GM18868 (cell line): ENCODE measurements at regions not wholly inside any gene's neighbourhood (a gene's known extent, or its start where the extent isn't known, plus 50 kb on each side); places are given as distances from the start of the nearest gene placed in this dataset.
"Not testable (repeated sequence)": the region's sequence is repeated elsewhere in the genome, so short reads cannot be mapped to it uniquely, and the experiment has no call there.

Source experiments
- ATAC-seq: cut with Tn5 transposase; IDR thresholded peaks from one replicate; pipeline ENCODE4 v1.9.1; 2021; ENCODE audit warnings: mild to moderate bottlenecking, moderate library complexity; ENCODE audit not compliant: unreplicated experiment

DNA sequence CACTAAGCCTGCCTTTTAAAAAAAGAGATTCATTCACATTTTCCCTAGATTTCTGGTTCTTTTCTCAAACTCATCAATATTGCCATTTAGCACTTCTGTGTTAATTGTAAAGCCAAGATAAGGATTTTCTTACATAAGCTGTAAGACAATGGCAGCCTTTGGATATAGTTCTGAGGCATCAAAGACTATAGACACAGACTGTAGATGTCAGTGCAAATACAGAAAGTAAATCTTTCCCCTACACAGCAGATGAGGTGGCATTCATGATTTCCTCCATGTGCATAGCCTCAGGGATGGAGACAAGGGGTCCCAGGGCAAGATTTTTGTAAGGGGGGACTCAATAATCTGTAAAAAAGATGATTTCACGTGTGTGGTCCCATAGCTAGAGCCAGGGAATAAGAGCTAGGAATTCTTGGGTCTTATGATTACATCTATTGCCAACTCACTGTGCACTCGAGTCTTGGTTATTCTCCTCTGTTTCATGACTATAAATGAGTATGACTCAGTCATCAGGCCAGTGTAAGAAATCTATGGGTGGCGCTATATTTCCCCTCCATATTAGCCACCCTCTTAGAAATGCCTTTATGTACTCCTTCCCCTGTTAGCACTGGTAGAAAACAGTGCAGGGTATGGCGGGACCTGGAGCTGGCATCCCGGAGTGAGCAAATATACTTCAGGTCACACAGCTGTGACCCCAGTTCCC is 207.5 kb downstream of the EXOC5 start:
- ATAC-seq, result no peak

DNA sequence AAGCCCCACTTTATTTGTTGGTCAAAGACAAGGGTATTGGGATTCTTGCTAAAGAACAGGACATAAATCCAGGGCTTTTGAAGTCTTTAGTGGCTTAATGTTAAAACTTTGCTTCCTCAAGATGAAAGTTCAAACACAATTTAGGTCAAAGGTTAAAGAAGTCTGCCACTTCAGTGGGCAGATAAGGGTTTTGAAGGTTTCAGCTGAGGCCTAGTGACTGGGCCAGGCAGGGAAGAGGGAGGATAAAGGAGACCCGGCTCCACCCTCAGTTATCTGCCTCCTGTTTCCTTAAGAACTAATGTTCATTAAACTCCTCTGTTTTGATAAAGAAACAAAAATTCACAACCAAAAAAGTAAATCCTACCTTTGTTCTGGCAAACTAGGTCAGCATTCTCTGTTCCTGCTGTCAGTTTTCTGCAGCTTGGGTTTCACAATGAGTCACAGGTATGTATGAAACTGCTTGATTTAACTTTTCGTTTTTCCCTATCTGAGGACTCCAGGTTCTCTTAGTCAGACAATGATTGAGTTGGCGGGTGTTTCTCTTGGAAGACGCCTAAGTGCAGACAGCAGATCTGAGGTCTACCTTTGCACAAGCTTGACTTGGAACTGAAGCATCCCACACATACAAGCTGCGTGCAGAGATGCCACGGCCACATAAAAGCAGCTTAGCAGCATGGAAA is 208.3 kb downstream of the EXOC5 start:
- ATAC-seq, result peak; percentile 95

DNA sequence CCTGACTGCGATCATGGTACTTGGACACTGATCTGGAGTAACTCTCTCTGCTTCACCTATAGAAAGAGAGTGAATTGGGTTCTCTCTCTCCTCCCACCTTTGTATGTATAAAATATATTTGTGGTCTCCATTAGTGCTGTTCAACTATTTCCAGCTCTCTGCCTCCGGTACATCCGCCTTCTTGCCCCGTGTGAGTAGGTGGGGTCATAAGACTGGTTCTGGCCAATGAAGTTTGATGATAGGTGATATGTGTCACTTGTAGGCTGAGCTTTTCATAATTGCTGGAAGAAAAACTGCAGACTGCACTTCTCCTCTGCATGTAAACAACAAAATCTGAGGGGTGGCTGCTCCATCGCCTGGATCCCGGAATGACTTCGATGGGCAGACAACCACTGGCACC is 210.4 kb downstream of the EXOC5 start:
- no peak for ATAC-seq

DNA sequence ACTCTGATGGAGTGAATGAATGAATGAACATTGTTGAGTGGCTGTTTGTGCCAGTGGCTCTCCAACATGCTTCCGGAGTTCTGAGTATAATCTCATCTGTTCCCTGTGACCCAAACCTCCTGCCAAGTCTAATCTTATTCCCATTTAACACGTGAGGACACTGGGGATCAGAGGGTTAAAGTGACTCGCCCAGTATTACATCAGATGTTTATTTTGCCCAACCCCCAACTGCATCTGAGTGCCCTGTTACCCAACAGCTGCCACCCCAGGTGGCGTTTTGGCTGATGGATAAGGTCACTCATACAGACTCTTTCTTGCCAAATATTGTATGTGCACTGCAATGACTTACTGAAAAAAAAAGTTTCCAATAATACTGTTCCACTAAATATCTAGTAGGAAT is 210.9 kb downstream of the EXOC5 start:
- ATAC-seq, result no peak

DNA sequence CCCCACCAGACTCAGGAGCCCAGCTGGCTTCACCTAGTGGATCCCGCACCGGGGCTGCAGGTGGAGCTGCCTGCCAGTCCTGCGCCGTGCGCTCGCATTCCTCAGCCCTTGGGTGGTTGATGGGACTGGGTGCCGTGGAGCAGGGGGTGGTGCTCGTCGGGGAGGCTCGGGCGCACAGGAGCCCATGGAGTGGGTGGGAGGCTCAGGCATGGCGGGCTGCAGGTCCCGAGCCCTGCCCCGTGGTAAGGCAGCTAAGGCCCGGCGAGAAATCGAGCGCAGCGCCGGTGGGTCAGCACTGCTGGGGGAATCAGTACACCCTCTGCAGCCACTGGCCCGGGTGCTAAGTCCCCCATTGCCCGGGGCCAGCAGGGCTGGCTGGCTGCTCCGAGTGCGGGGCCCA is 212.2 kb downstream of the EXOC5 start:
- not testable (repeated sequence) for ATAC-seq

DNA sequence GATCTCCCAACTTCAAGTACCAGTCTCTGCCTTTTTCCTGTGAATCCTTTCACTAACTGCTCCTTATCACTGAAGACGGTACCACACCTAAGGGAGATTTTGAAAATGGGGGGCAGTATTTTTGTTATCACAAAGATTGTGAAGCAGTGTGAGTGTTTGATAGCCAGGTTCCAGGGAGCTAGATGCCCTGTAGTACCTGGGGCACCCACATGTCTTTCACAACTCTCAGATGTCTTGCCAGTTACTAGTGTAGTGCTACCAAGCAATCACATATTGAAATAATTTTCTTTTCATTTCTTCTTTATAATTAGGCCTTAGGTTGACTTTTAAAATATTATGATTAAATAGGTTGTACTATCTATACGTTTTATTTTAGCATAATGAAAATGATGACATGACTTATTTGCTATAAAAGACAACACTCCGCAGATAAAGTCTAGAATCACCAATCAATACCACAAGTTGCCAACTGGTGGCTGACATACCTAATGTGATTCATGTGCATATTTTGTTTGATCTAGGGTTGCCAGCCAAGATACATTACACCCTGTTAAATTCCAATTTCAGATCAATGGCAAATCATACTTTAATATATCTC is 215.9 kb downstream of the EXOC5 start:
- no peak for ATAC-seq

DNA sequence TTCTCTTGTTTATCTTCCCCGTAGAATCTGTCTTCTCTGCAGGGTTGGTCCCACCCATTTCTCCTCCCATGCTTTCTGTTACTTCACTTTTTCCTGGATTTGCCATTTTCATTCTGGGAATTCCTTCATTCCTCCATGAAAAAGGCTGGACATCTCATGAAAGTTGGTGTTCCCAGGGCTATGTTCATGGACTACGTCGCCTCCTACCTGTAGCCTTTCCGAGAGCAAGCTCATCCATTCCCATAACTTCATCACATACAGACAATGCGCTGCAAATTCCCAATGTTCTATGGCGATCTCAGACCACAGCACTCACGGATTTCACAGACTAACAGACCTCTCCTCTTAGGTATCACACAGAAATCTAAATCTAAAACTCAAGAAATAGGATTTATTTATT is 217.1 kb downstream of the EXOC5 start:
- ATAC-seq, result no peak

DNA sequence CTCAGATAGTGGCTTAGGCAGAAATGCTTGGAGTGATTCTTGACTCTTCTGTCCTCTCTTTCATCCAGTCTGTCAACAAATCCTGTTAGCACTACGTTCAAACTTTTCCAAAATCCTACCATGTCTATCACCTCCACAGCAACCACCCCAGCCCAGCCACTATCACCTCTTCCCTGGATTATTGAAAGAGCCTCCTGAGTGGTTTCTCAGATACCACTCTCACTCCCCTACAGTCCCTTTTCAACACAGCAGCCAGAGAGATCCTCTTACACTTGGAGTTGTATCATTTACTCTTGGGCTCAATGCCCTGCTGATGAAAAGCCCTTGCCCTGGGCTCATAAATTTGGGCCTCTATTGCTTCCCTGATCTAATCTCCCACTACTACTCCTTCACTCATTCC is 218.9 kb downstream of the EXOC5 start:
- no peak for ATAC-seq

DNA sequence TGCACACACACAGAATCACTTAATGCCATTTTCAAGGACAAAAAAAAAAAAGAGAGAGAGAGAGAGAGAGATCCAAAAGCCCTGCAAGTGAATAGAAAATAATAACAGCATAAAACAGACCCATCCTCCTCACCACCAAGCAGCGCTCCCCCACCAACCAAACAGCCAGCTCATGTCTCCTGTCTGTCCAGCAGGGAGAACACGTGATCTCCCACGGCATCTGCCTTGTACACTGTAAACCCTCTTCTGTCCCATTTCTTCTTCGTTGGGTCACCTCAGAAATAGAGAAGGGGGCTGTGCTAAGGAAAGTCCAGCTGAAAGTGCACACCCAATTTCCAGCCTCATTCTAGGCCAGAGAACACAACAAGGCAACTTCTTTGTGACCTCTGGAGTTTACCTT is 222.5 kb downstream of the EXOC5 start:
- ATAC-seq, result no peak

DNA sequence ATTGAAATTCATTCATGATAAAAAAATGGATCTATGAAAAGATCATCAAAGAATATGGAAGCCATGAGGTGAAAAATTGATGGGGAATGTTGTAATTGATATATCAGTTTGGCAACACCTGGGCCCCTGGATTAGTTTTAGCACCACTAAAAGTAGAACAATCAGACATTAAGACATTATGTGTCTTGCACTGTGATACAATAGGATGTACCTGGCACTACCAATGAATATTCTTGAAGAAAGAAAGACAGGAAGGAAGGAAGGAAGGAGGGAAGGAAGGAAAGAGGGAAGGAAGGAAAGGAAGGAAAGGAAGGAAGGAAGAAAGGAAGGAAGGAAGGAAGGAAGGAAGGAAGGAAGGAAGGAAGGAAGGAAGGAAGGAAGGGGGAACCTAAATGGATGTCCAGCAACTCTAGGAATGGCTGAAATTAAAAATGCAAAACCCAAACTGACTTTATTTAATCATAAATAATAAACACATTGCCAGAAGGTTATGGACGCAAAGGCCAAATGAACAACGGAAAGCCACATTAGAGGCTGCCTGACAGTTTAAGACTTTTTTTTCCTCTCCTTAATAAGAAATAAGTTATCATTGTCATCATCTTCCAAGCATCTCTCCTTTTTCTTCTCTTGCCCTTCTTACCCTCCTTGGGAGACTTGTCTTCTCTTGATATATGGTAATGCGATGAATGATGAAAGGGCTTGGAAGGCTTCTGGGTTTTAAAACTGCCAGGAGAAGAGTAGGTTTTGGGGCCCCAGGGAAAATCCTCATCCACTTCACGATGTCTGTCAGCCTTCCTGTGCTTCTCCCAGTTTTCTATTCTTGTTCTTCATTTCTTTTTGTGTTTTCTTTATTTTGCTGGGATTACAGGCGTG is 224.4 kb downstream of the EXOC5 start:
- ATAC-seq, result not testable (repeated sequence)

DNA sequence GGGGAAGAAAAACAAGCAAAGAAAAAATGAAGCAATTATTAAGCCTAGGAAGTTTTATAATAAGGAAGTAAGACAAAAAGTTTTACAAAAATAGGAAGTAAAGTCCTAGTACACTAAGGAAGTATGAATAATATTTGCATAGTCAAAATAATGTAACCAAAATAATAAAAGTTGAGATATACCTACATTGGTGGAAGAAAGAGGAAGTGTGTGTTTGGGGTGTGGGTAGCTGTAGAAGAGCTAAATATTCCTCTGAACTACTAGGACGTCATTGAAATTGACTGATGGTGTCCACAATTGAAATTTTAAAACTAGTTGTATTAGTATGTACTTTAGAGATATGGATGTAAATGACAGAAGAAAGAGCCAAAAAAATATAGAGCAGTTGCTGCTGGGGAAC is 228.4 kb upstream of the OTX2 start:
- ATAC-seq, result peak; percentile 77

DNA sequence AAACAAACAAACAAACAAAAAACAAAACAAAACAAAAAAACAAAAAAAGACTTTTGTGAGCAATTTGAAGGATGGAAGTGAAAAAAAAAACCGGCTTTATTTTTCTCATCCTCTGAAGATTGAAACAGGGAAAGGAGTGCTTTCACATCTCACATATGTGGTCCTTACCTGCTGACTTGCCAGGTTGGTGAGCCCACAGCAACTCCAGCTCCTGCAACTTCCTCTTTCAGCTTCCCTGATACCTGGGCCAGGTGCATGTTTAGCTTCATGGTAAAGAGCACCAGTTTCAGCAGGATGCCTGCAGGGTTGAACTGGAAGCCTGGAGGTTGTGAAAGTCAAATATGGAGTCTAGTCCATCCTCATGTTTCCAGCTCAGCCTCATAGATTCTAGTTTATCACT is 221.2 kb upstream of the OTX2 start:
- no peak for ATAC-seq

DNA sequence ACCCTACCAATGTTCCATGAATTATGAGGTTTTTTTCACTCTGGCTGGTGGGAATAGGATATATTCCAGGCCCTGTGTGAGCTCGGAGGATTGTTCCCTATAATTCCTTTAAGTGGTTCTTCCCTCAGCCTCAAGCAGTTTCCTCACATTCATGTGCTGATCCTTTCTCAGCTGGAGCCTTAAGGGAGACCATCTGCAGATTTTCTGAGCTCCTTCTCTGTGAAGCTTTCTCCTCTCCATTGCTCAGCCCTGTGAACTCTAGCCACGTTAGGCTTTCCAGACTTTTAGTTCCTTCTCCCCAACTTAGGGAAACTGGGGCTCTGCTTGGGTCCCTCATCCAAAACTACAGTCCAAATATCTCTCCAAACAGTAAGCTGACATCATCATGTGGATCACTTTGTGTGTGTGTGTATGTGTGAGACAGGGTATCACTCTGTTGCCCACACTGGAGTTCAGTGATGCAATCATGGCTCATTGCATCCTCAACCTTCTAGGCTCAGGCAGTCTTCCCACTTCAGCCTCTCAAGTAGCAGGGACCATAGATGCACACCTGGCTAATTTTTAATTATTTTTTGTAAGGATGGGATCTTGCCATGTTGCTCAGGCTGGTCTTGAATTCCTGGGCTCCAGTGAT is 219.5 kb upstream of the OTX2 start:
- ATAC-seq, result no peak

DNA sequence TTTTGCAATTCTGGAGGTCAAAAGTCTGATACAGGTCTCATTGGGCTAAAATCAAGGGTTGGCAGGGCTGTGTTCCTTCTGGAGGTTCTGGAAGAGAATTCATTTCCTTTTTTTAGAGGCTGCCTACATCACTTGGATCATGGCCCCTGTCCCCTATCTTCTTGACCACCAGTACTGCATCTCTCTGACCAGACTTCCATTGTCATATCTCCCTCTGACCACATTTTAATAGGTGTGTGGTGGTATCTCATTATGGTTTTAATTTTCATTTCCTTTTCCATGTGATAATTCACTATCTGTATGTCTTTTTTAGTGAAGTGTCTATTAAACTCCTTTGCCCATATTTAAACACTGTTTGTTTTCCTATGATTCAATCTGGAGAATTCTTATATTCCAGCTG is 215.2 kb upstream of the OTX2 start:
- ATAC-seq, result no peak

DNA sequence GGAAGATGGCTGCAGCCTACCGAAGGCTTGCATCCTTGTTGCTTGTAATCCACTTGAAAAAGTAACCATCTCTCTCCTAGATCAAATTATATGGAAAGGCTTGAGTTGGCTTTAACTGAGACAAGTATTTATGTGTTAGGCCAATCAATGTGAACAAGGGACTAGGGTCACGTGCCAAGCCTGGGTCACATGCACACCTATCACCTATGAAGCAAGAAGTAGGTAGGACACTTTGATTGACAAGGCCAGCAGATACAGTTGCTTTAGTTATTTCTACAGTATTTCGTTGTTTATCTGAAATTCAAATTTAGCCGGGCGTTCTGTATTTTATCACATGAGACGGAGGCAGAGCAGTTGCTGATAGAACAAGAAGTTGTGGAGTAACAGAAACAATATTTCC is 212.3 kb upstream of the OTX2 start:
- no peak for ATAC-seq

DNA sequence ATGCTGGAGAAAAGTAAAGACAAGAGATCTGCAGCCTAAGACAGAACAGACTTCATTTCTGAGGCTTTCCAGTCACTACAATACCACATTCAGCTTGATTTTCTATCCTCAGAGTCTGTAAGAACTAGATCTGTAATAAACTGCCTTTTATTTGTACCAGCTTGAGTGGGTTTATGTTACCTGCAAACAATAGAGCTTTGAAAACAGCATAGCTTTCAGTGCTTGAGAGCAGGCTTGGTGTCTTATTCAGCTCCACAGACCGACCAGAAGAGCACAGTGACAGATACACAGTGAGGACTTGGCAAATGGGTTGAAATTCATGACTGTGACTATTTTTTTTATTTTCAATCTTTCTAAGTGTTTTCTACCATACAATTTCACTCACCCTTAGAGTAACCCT is 207.8 kb upstream of the OTX2 start:
- ATAC-seq, result no peak

DNA sequence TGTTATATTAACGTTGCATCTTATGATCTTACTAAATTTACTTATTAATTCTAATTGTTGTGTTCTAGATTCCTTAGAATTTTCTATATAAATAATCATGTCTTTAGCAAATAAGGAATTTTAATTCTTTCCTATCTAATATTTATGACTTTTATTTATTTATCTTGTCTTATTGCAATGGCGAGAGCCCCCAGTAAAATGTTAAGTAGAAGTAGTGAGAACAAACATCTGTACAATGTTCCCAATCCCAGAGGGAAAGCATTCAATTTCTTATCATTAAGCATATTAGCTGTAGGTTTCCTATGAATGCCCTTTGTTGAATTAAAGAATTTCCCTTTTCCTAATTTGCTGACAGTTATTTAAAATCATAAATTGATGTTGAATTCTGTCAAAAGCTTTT is 203.7 kb upstream of the OTX2 start:
- no peak for ATAC-seq

DNA sequence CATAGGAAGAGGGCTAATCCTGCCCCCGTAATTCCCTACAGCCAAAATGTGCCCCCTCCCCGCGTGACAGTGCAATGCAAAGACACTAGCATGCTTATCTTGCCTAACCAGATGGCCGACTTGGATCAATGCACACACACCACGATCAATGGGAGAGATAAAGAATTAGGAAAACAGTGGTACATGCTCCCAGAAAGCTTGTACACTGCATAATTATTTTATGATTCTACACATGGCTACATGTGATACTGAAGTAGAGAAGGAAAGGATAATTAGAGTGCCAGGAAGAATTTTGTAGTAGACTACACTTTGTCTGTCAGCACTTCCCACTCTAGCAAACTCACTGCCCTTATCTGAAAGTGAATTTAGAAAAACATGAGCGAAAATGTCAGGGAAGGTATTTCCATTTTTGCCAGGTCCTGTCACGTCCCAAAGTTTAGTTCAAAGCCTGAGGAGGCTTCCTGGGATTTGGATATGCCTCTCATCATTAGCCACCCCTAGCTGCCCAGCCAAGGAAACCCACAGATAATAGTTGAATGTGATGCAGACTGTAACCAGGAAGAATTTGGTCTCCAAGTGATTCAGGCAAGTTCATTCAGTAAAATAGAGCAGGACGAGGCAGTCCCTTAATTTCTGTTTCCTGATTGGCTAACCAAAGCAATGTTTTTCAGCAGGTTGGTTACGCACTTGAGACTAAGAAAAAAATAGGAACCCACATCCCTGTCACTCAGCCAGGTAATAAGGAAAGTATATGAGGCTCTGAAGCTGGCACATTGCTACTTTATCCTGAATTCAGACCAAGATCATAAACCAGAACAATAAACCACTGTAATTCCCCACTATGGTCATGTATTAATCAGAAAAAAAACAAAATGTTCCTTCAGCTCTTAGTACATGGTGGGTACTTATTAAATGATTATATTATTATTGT is 199.6 kb upstream of the OTX2 start:
- ATAC-seq, result no peak

DNA sequence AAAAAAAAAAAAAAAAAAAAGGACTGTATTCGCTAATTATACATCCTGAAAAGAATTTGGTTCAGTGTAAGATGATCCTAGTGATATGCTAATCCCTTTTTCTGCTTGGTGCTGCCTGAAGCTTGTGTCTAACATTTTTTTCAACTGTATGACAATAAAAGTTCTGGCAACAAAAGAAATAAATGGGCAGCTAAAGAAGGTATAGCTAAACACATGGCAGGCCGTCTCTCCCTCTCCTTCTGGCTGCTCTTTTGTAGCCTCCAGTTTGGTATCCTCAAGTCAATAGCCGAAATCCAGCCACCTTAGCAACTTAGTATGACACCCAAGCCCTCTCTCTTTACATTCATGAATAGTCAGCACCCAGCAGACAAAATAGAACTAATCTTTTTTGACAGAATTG is 198.3 kb upstream of the OTX2 start:
- no peak for ATAC-seq

DNA sequence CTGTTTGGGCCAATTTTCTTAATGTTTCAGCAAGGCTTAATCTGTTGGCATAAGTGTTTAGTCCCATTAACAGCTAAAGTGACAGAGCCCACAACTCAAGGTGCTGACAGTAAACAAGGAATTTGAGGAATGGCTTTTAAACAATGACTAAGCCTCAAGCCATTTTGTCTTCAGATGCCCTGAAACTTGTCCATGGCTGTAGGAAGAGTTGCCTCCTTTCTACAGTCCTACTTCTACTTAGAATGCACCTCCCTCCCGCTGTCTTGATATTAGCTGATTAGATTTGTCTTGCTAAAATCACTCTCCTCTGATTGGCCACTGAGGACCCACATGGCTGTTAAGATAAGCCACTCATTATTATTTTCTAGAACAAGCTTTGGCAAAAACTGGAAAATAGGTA is 188.4 kb upstream of the OTX2 start:
- ATAC-seq, result no peak
